Activated CD4-positive, alpha-beta T cell treated with anti-CD3 and anti-CD28 coated beads for 36 hours (primary cell): ENCODE measurements at regions not wholly inside any gene's neighbourhood (a gene's known extent, or its start where the extent isn't known, plus 50 kb on each side); places are given as distances from the start of the nearest gene placed in this dataset.

ENCODE experiments used
- ATAC-seq: fragments of 200-7000 bp; cut with Tn5 transposase; one replicate; pipeline ENCODE4 v1.10.0; 2021; ENCODE audit warnings: mild to moderate bottlenecking, moderate library complexity
- CTCF ChIA-PET: fragments of 350-600 bp; sonication (Branson Sonifier 250); formaldehyde crosslinking; loops from one replicate; lab custom pipeline; 2021; ENCODE audit warnings: antibody characterized with exemption; lab: Charles Lee
- POLR2A ChIA-PET: fragments of 350-600 bp; sonication (Branson Sonifier 250); formaldehyde crosslinking; loops from one replicate; lab custom pipeline; 2021; ENCODE audit warnings: antibody characterized with exemption, inconsistent platforms; lab: Charles Lee
- DNase-seq: peaks from one replicate; pipeline ENCODE4 v3.0.0-alpha.2; 2020
- H3K27ac Mint-ChIP-seq: one replicate; pipeline ENCODE4 v1.8.0; 2021; ENCODE audit warnings: mixed read lengths
- H3K27me3 Mint-ChIP-seq: one replicate; pipeline ENCODE4 v1.8.0; 2021; ENCODE audit warnings: mixed read lengths
- H3K36me3 Mint-ChIP-seq: one replicate; pipeline ENCODE4 v1.8.0; 2021; ENCODE audit warnings: low read depth, mixed read lengths
- H3K4me1 Mint-ChIP-seq: one replicate; pipeline ENCODE4 v1.8.0; 2021; ENCODE audit warnings: mixed read lengths
- H3K4me3 Mint-ChIP-seq: one replicate; pipeline ENCODE4 v1.8.0; 2021; ENCODE audit warnings: mild to moderate bottlenecking, moderate library complexity, mixed read lengths
- H3K9me3 Mint-ChIP-seq: one replicate; pipeline ENCODE4 v1.8.0; 2021; ENCODE audit warnings: low read depth, mixed read lengths
- intact Hi-C, 2 experiments: fragments of 100-400 bp; cut with DNase I in 1 of 2; cut with micrococcal nuclease in 1 of 2; formaldehyde crosslinking; loops; one replicate each; pipeline versions ENCODE4 v1.14.2 to v1.15.1; 2022 to 2024; cut with DNase I, micrococcal nuclease

- DNase-seq, result no peak
- POLR2A ChIA-PET, result no interaction called here
- no peak overlapping the region for H3K4me3 Mint-ChIP-seq
- H3K36me3 Mint-ChIP-seq, result no peaks in the 10 kb centered on the region
- H3K4me1 Mint-ChIP-seq, result no peaks in the 10 kb centered on the region
- intact Hi-C loops, result no loop called here
- CTCF ChIA-PET, result no interaction called here
- no peak overlapping the region for H3K27ac Mint-ChIP-seq
- H3K27me3 Mint-ChIP-seq, result no peaks in the 10 kb centered on the region
- H3K9me3 Mint-ChIP-seq, result no peaks in the 10 kb centered on the region
- ATAC-seq, result no peak
Observed at GRCh38 chr4:19095491-19096046, 1074.0 kb upstream of the LCORL start.

- no peak overlapping the region for H3K4me3 Mint-ChIP-seq
- no peaks in the 10 kb centered on the region for H3K4me1 Mint-ChIP-seq
- H3K9me3 Mint-ChIP-seq, result peaks cover 2% of the 10 kb centered on the region
- ChIA-PET POLR2A (no interaction called here), CTCF (no interaction called here)
- no peaks in the 10 kb centered on the region for H3K36me3 Mint-ChIP-seq
- DNase-seq (no peak), ATAC-seq (no peak)
- no peaks in the 10 kb centered on the region for H3K27me3 Mint-ChIP-seq
- intact Hi-C loops, result no loop called here
- H3K27ac Mint-ChIP-seq, result no peak overlapping the region
Observed at GRCh38 chr4:19093951-19094350, 1072.4 kb upstream of the LCORL start.

- CTCF ChIA-PET, result no interaction called here
- intact Hi-C loops, result no loop called here
- H3K4me1 Mint-ChIP-seq, result no peaks in the 10 kb centered on the region
Observed at GRCh38 chr4:19092797-19093196, 1071.2 kb upstream of the LCORL start.

GRCh38 chr4:19074036-19074435, 1052.5 kb upstream of the LCORL start:
- Mint-ChIP-seq H3K4me3 (no peak overlapping the region), H3K36me3 (no peaks in the 10 kb centered on the region), H3K27ac (no peak overlapping the region), H3K4me1 (no peaks in the 10 kb centered on the region), H3K27me3 (no peaks in the 10 kb centered on the region), H3K9me3 (peaks cover 7% of the 10 kb centered on the region)
- CTCF ChIA-PET, result no interaction called here
- POLR2A ChIA-PET, result no interaction called here
- no peak for ATAC-seq
- intact Hi-C loops, result no loop called here
- no peak for DNase-seq

More at GRCh38 chr4:19092797-19093196, 1071.2 kb upstream of the LCORL start:
- Mint-ChIP-seq H3K4me3 (no peak overlapping the region), H3K27me3 (no peaks in the 10 kb centered on the region), H3K36me3 (no peaks in the 10 kb centered on the region), H3K27ac (no peak overlapping the region), H3K9me3 (peaks cover 2% of the 10 kb centered on the region)
- POLR2A ChIA-PET, result no interaction called here
- DNase-seq, result no peak
- ATAC-seq, result no peak

DNA sequence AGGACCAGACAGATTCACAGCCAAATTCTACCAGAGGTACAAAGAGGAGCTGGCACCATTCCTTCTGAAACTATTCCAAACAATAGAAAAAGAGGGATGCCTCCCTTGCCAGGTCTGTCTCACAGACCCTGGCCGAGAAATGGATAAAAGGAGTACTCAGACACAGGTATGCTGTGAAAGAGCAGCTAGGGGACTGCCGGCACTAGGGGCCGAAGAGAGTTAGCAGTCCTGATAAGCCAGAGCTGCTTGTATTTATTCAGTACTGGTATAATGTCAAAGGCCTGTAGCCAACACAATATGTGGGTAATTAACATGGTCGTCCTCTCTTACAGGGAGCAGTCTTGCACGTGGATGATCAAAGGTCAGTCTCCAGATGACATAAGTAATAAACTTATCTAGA, 1042.1 kb upstream of the LCORL start:
- no peak for ATAC-seq
- intact Hi-C loops, result no loop called here
- no peaks in the 10 kb centered on the region for H3K4me1 Mint-ChIP-seq
- H3K27ac Mint-ChIP-seq, result no peak overlapping the region
- CTCF ChIA-PET, result no interaction called here
- H3K9me3 Mint-ChIP-seq, result peaks cover 20% of the 10 kb centered on the region
- no peak for DNase-seq
- POLR2A ChIA-PET, result no interaction called here
- H3K4me3 Mint-ChIP-seq, result no peak overlapping the region
- no peaks in the 10 kb centered on the region for H3K27me3 Mint-ChIP-seq
- no peaks in the 10 kb centered on the region for H3K36me3 Mint-ChIP-seq

DNA sequence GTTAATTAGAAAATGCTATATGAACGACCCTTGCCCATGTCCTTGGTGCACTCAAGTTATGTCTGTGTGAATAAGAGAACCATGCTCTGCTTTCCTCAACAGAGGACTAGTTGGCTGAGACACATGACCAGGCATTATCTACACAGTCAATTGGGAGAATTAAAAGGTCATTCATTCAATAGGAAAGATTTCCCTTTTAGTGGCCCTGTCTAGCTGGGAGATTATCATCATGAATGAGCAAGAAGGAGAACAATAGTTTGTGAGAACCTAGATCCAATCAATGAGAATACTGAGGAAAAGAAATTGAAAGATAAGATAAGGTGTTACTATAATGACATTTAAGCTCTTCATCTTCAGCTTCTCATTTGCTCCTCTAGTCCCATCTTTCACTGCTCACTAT, 1033.4 kb upstream of the LCORL start:
- H3K4me3 Mint-ChIP-seq, result no peak overlapping the region
- ChIA-PET CTCF (no interaction called here), POLR2A (no interaction called here)
- no peaks in the 10 kb centered on the region for H3K36me3 Mint-ChIP-seq
- no peak for ATAC-seq
- H3K27me3 Mint-ChIP-seq, result no peaks in the 10 kb centered on the region
- intact Hi-C loops, result no loop called here
- H3K9me3 Mint-ChIP-seq, result peaks cover 9% of the 10 kb centered on the region
- H3K4me1 Mint-ChIP-seq, result no peaks in the 10 kb centered on the region
- no peak for DNase-seq
- no peak overlapping the region for H3K27ac Mint-ChIP-seq

GRCh38 chr4:19051831-19052230, 1030.3 kb upstream of the LCORL start:
- H3K27ac Mint-ChIP-seq, result no peak overlapping the region
- CTCF ChIA-PET, result interaction anchor here (0.6 to 0.7 kb wide), 2 partner anchors 16 to 99 kb away, joined by 3 to 4 read pairs; no protein-coding TSS in a partner anchor
- H3K4me1 Mint-ChIP-seq, result no peaks in the 10 kb centered on the region
- intact Hi-C loops, result no loop called here
- ATAC-seq, result no peak
- no peak for DNase-seq
- no peaks in the 10 kb centered on the region for H3K36me3 Mint-ChIP-seq
- H3K27me3 Mint-ChIP-seq, result no peaks in the 10 kb centered on the region
- H3K9me3 Mint-ChIP-seq, result peaks cover 10% of the 10 kb centered on the region
- H3K4me3 Mint-ChIP-seq, result no peak overlapping the region
- POLR2A ChIA-PET, result no interaction called here

DNA sequence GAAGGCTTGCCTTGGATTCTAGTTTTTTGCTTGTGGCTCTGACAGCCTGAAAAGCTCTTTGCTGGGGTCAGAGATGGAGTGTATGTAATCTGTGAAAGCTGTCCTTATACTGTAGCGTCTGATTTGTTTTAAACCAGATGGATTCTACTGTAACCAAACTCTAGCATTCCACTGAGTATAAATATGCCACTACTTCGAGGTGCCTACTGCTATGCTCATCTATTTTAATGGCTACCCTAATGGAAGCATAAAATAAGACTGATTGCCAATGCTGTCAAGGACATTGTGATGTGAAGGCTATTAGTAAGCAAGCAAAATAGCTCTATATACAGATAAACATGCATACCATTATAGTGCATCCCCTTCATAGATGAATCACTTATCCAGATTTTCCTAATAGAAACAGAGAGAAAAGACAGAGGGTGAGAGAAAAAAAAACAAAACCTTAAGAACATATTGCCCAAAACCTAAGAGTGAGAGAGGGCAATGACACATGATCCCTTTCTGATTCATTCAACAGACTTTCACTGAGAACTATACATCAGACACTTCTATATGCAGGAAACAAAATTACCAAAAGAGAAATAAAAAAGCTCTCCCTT, 1025.8 kb upstream of the LCORL start:
- Mint-ChIP-seq H3K36me3 (no peaks in the 10 kb centered on the region), H3K27ac (no peak overlapping the region), H3K9me3 (peaks cover 7% of the 10 kb centered on the region), H3K27me3 (no peaks in the 10 kb centered on the region), H3K4me3 (no peak overlapping the region), H3K4me1 (no peaks in the 10 kb centered on the region)
- DNase-seq, result no peak
- ChIA-PET CTCF (interaction anchor here (0.6 kb wide), 1 partner anchor 1049 kb away, joined by 3 read pairs; no protein-coding TSS in a partner anchor), POLR2A (no interaction called here)
- intact Hi-C loops, result no loop called here
- ATAC-seq, result no peak

DNA sequence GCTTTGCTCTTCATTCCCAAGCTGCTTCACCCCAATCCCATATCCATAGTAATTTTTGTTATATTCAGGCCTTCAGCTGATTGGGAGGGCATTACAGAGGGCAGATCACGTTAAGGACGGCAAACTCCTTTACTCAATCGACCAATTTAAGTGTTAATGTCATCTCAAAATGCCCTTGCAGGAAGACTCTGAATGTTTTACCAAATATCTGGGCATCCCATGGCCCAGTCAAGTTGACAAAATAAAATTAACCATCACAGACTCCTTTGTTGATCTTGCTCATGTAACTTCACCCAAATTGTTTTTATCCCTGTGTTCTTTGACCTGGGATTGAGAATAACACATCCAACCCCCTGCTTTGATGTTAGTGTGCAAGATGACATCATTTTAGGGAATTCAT, 1018.3 kb upstream of the LCORL start:
- Mint-ChIP-seq H3K27ac (no peak overlapping the region), H3K27me3 (no peaks in the 10 kb centered on the region), H3K36me3 (no peaks in the 10 kb centered on the region), H3K9me3 (peaks cover 7% of the 10 kb centered on the region), H3K4me1 (no peaks in the 10 kb centered on the region), H3K4me3 (no peak overlapping the region)
- ChIA-PET CTCF (no interaction called here), POLR2A (no interaction called here)
- ATAC-seq (no peak), DNase-seq (no peak)
- intact Hi-C loops, result no loop called here

DNA sequence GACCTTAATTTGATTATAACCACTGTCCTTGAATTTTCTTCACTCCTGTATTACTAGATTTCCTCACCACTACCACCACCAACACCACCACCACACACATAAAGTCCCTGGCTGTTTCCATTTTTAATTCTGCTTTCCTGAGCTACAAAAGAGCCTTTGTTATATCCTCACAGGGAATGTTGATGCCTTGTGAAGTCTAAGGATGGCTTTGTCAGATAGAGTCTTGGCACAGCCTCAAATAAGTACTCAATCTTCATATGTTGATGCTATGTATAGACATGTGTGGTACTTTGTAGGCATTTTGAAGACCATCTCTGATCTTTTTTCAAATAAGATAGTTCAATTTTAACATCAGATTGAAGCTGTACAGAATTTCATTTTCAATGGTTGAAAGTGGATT, 1016.7 kb upstream of the LCORL start:
- no peaks in the 10 kb centered on the region for H3K27me3 Mint-ChIP-seq
- peaks cover 17% of the 10 kb centered on the region for H3K9me3 Mint-ChIP-seq
- intact Hi-C loops, result no loop called here
- ChIA-PET CTCF (no interaction called here), POLR2A (no interaction called here)
- H3K27ac Mint-ChIP-seq, result no peak overlapping the region
- H3K4me1 Mint-ChIP-seq, result no peaks in the 10 kb centered on the region
- ATAC-seq, result no peak
- no peak overlapping the region for H3K4me3 Mint-ChIP-seq
- no peaks in the 10 kb centered on the region for H3K36me3 Mint-ChIP-seq
- DNase-seq, result no peak

GRCh38 chr4:19033816-19034733, 1012.5 kb upstream of the LCORL start:
- ChIA-PET CTCF (no interaction called here), POLR2A (no interaction called here)
- intact Hi-C loops, result no loop called here
- no peaks in the 10 kb centered on the region for H3K4me1 Mint-ChIP-seq
- DNase-seq, result no peak
- H3K27me3 Mint-ChIP-seq, result no peaks in the 10 kb centered on the region
- no peak for ATAC-seq
- no peak overlapping the region for H3K4me3 Mint-ChIP-seq
- H3K36me3 Mint-ChIP-seq, result no peaks in the 10 kb centered on the region
- no peak overlapping the region for H3K27ac Mint-ChIP-seq
- peaks cover 15% of the 10 kb centered on the region for H3K9me3 Mint-ChIP-seq

DNA sequence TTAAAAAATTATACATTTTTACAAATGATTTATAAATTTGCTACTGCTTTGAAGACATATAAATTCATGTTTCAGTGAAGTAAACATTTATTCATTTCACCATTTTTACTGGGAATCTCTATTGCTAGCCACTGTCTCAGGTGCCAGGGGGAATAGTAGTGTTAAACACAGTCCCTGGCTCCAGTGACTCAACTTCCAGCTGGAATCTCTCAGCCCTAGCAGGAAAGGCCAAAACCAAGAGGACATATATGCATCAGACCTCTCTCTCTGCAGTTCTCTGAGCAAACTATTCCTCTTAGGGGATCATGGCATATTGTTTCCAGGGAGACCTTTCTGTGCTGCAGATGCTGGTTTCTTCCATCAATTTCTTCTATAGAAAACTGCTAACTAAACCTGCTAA, 1009.0 kb upstream of the LCORL start:
- Mint-ChIP-seq H3K4me3 (no peak overlapping the region), H3K27ac (no peak overlapping the region), H3K36me3 (no peaks in the 10 kb centered on the region), H3K4me1 (no peaks in the 10 kb centered on the region), H3K9me3 (peaks cover 10% of the 10 kb centered on the region), H3K27me3 (no peaks in the 10 kb centered on the region)
- ATAC-seq (no peak), DNase-seq (no peak)
- CTCF ChIA-PET, result interaction anchor here (0.6 kb wide), 1 partner anchor 481 kb away, joined by 3 read pairs; no protein-coding TSS in a partner anchor
- intact Hi-C loops, result no loop called here
- POLR2A ChIA-PET, result no interaction called here
